GM13977 (cell line): ENCODE measurements at regions not wholly inside any gene's neighbourhood (a gene's known extent, or its start where the extent isn't known, plus 50 kb on each side); places are given as distances from the start of the nearest gene placed in this dataset.

Experiments used
- DNase-seq: peaks from one replicate; pipeline ENCODE4 v3.0.0; 2012; ENCODE audit warnings: low spot score
- CTCF ChIP-seq: IDR thresholded peaks from 2 replicates; pipeline ENCODE4 v1.5.1; 2012; ENCODE audit warnings: mild to moderate bottlenecking, control low read depth; ENCODE audit not compliant: insufficient read depth; ENCODE audit errors: extremely low read depth, missing control alignments
- in situ Hi-C: fragments of 300-500 bp; cut with MboI; formaldehyde crosslinking; loops from one replicate; pipeline ENCODE4 v1.12.0; 2022; ENCODE audit warnings: low sequenced_read_pairs, low pct_unique_long_range_greater_than_20kb, mixed read lengths, inconsistent platforms; ENCODE audit not compliant: unreplicated experiment

DNA sequence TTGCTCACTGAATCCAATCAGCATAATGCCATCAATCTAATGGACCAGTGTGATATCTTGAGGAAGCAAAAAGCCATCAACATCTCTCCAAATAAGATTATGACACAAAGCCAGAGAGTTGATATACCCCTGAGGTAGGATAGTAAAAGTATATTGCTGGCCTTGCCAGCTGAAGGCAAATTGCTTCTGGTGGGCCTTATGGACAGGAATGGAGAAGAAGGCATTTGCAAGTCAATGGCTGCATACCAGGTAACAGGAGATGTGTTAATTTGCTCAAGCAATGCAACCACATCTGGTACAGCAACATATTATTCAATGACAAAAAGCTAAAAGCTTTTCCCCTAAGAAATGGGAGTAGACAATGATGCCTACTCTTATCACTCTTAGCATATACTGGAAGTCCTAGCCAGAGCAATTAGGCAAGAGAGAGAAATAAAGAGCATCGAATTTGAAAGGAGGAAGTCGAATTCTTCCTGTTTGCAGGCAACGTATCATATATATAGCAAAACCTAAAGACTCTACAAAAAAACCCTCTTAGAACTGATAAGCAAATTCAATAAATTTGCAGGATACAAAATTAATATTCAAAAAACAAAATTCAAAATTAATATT is 216.1 kb upstream of the RASA1 start:
- no peak for DNase-seq
- in situ Hi-C loops: no loop called here
- no peak for TF ChIP-seq CTCF

DNA sequence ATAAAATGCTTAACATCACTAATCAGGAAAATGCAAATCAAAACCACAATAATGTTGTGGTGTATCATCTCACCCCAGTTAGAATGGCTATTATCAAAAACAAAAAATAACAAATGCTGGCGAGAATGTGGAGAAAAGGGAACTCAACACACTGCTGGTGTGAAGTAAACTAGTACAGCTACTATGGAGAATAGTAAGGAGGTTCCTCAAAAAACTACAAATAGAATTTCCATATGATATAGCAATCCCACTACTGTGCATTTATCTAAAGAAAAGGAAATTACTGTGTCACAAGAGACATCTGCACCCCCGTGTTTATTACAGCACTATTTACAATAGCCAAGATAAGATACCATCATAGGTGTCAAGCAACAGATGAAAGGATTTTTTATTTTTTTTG is 214.5 kb upstream of the RASA1 start:
- in situ Hi-C loops: no loop called here
- no peak for TF ChIP-seq CTCF
- DNase-seq: no peak

DNA sequence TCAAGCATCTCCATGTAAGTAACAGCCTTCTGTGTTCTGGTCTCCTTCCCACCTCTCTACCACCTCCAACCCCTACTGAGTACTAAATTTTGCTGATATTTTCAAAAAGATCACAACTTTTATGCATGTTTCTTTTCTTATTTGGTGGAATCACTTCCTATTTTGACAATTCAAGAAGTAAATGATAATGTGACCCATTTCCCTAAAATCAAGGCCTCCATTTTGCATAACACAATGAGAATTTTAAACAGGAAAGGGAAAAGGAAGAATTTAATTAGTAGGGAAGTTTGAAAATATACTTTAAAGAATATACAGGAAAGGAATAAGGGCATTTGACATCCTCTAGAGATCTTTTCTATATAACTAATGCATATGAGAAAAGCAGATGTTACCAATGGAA is 212.9 kb upstream of the RASA1 start:
- in situ Hi-C loops: no loop called here
- no peak for DNase-seq
- no peak for TF ChIP-seq CTCF

- in situ Hi-C loops: no loop called here
- no peak for DNase-seq
- TF ChIP-seq CTCF: no peak
These were observed 206.6 kb upstream of the RASA1 start for GRCh38 chr5:87061046-87061445.

DNA sequence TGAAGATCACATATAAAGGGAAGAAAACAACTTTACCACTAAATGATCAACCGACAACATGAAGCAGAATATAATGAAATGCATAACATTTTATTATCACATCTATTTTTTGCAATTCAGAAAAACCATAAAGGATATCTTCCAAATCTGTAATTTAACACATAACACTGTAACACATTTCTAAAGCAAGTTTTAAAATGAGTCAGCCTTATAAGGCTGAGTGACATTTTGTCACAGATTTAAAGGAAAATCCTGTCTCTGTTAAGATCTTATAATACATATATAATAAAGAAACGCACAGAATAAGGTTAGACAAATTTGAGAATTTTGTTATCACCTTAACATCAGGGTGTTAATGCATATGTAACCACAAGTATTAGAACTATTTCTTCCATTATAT is 198.4 kb upstream of the RASA1 start:
- no peak for TF ChIP-seq CTCF
- no peak for DNase-seq
- in situ Hi-C loops: no loop called here

DNA sequence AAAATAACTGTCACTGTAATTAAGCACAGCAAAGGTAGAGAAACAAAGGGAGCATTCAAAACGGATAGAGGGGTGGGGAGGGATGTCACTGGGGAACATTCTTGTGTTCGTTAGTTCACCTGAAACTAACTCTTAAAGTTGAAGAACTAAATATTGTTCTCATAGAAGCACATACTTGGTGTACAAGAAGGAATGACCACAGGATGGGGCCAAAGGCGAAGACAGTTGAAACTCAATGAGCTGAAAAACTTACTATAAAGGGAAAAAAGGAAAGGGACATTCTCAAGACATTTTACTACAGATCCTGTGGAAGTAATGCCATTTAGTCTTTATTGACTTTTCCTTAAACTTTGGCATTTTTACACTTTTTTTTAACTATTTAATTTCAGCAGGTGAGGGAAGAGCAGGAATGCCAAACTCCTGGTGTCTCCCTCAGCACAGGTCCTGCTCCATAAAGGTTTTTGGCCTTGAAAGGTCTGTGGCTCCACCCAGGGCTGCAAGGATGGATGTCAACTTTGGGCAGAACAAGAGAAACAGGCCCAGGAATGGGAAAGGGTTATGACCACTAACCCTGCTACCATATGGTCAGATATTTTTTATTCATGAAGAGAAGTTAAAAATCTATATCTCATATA is 197.6 kb upstream of the RASA1 start:
- in situ Hi-C loops: no loop called here
- TF ChIP-seq CTCF: peak; percentile 53
- peak; percentile 31 for DNase-seq
